ENCODE measurements at regions not wholly inside any gene's neighbourhood (a gene's known extent, or its start where the extent isn't known, plus 50 kb on each side); places are given as distances from the start of the nearest gene placed in this dataset.

GRCh38 chr13:104310861-104311260 is 1244.6 kb upstream of the SLC10A2 start:
- no peaks in the 10 kb centered on the region for H3K9me3 ChIP-seq (ENCODE audit: severe bottlenecking)
- no peak for TF ChIP-seq CTCF (IDR thresholded peaks at IDR 0.05; ENCODE audit: poor library complexity, severe bottlenecking)
- H3K27me3 ChIP-seq (ENCODE audit: insufficient read depth, poor library complexity, severe bottlenecking), result no peaks in the 10 kb centered on the region
- no peak for DNase-seq (ENCODE audit: low spot score)
- peak; percentile 18; the same call in 1 of the 3 replicates for ATAC-seq (ENCODE audit: low read depth)
- no peak overlapping the region for H3K27ac ChIP-seq (ENCODE audit: poor library complexity, severe bottlenecking)
- H3K4me1 ChIP-seq (ENCODE audit: insufficient read depth, poor library complexity, severe bottlenecking), result peaks cover 12% of the 10 kb centered on the region
- no peak overlapping the region for H3K4me3 ChIP-seq (ENCODE audit: severe bottlenecking)
- no peaks in the 10 kb centered on the region for H3K36me3 ChIP-seq (ENCODE audit: low read depth)

GRCh38 chr13:104309431-104309830 is 1243.2 kb upstream of the SLC10A2 start:
- DNase-seq (ENCODE audit: low spot score) (no peak), ATAC-seq (ENCODE audit: low read depth) (no peak)
- TF ChIP-seq CTCF (IDR thresholded peaks at IDR 0.05; ENCODE audit: poor library complexity, severe bottlenecking), result no peak
- Histone ChIP-seq H3K9me3 (ENCODE audit: severe bottlenecking) (no peaks in the 10 kb centered on the region), H3K4me1 (ENCODE audit: insufficient read depth, poor library complexity, severe bottlenecking) (no peaks in the 10 kb centered on the region), H3K4me3 (ENCODE audit: severe bottlenecking) (no peak overlapping the region), H3K27me3 (ENCODE audit: insufficient read depth, poor library complexity, severe bottlenecking) (no peaks in the 10 kb centered on the region), H3K36me3 (ENCODE audit: low read depth) (no peaks in the 10 kb centered on the region), H3K27ac (ENCODE audit: poor library complexity, severe bottlenecking) (no peak overlapping the region)

GRCh38 chr13:104301171-104301975 is 1235.2 kb upstream of the SLC10A2 start:
- Histone ChIP-seq H3K9me3 (ENCODE audit: severe bottlenecking) (no peaks in the 10 kb centered on the region), H3K27me3 (ENCODE audit: insufficient read depth, poor library complexity, severe bottlenecking) (no peaks in the 10 kb centered on the region), H3K4me3 (ENCODE audit: severe bottlenecking) (no peak overlapping the region), H3K27ac (ENCODE audit: poor library complexity, severe bottlenecking) (no peak overlapping the region), H3K4me1 (ENCODE audit: insufficient read depth, poor library complexity, severe bottlenecking) (no peaks in the 10 kb centered on the region), H3K36me3 (ENCODE audit: low read depth) (no peaks in the 10 kb centered on the region)
- TF ChIP-seq CTCF (IDR thresholded peaks at IDR 0.05; ENCODE audit: poor library complexity, severe bottlenecking), result no peak
- ATAC-seq (ENCODE audit: low read depth), result no peak
- no peak for DNase-seq (ENCODE audit: low spot score)

GRCh38 chr13:104297075-104297474 is 1230.9 kb upstream of the SLC10A2 start:
- Histone ChIP-seq H3K27ac (ENCODE audit: poor library complexity, severe bottlenecking) (no peak overlapping the region), H3K4me1 (ENCODE audit: insufficient read depth, poor library complexity, severe bottlenecking) (no peaks in the 10 kb centered on the region), H3K4me3 (ENCODE audit: severe bottlenecking) (no peak overlapping the region), H3K36me3 (ENCODE audit: low read depth) (no peaks in the 10 kb centered on the region), H3K27me3 (ENCODE audit: insufficient read depth, poor library complexity, severe bottlenecking) (no peaks in the 10 kb centered on the region), H3K9me3 (ENCODE audit: severe bottlenecking) (no peaks in the 10 kb centered on the region)
- no peak for TF ChIP-seq CTCF (IDR thresholded peaks at IDR 0.05; ENCODE audit: poor library complexity, severe bottlenecking)
- ATAC-seq (ENCODE audit: low read depth) (no peak), DNase-seq (ENCODE audit: low spot score) (no peak)

GRCh38 chr13:104296286-104296685 is 1230.1 kb upstream of the SLC10A2 start:
- no peak overlapping the region for H3K4me3 ChIP-seq (ENCODE audit: severe bottlenecking)
- no peaks in the 10 kb centered on the region for H3K9me3 ChIP-seq (ENCODE audit: severe bottlenecking)
- no peak overlapping the region for H3K27ac ChIP-seq (ENCODE audit: poor library complexity, severe bottlenecking)
- no peak for DNase-seq (ENCODE audit: low spot score)
- H3K27me3 ChIP-seq (ENCODE audit: insufficient read depth, poor library complexity, severe bottlenecking), result no peaks in the 10 kb centered on the region
- no peak for ATAC-seq (ENCODE audit: low read depth)
- no peak for TF ChIP-seq CTCF (IDR thresholded peaks at IDR 0.05; ENCODE audit: poor library complexity, severe bottlenecking)
- H3K36me3 ChIP-seq (ENCODE audit: low read depth), result no peaks in the 10 kb centered on the region
- no peaks in the 10 kb centered on the region for H3K4me1 ChIP-seq (ENCODE audit: insufficient read depth, poor library complexity, severe bottlenecking)

Data from RWPE2 (cell line).